WTC11 (cell line): ENCODE measurements at regions not wholly inside any gene's neighbourhood (a gene's known extent, or its start where the extent isn't known, plus 50 kb on each side); places are given as distances from the start of the nearest gene placed in this dataset.

Source experiments
- ATAC-seq: fragments of 200-7000 bp; cut with Tn5 transposase; 2 replicates; pipeline ENCODE4 v1.10.0; 2021; ENCODE audit warnings: mild to moderate bottlenecking, moderate library complexity
- CTCF ChIA-PET: fragments of 300-600 bp; sonication (Branson Sonifier 250); formaldehyde crosslinking; loops from one replicate; lab custom pipeline; 2021; ENCODE audit warnings: antibody characterized with exemption; lab: Charles Lee
- POLR2A ChIA-PET: fragments of 350-600 bp; sonication (Branson Sonifier 250); formaldehyde crosslinking; loops from one replicate; lab custom pipeline; 2021; ENCODE audit warnings: antibody characterized with exemption; lab: Charles Lee
- DNase-seq: peaks from one replicate; pipeline ENCODE4 v3.0.0; 2021; ENCODE audit warnings: low spot score
- H3K27ac Mint-ChIP-seq: 2 replicates; pipeline ENCODE4 v1.8.0; 2021; ENCODE audit warnings: mixed read lengths
- H3K27me3 Mint-ChIP-seq: 2 replicates; pipeline ENCODE4 v1.8.0; 2021; ENCODE audit warnings: low read depth, mild to moderate bottlenecking, moderate library complexity, mixed read lengths
- H3K36me3 Mint-ChIP-seq: 2 replicates; pipeline ENCODE4 v1.8.0; 2021; ENCODE audit warnings: mixed read lengths
- H3K4me1 Mint-ChIP-seq: 2 replicates; pipeline ENCODE4 v1.8.0; 2022; ENCODE audit warnings: mixed read lengths
- H3K4me3 Mint-ChIP-seq: 2 replicates; pipeline ENCODE4 v1.8.0; 2021; ENCODE audit warnings: mild to moderate bottlenecking, moderate library complexity, mixed read lengths
- H3K9me3 Mint-ChIP-seq: 2 replicates; pipeline ENCODE4 v1.8.0; 2021; ENCODE audit warnings: mixed read lengths
- AR ChIP-seq: fragments of 250-450 bp; sonication (Bioruptor Pico); IDR thresholded peaks from 2 replicates; pipeline ENCODE4 v1.9.0; 2021; ENCODE audit warnings: mild to moderate bottlenecking
- ATF1 ChIP-seq: sonication (generic); formaldehyde crosslinking; IDR thresholded peaks from 2 replicates; pipeline ENCODE4 v1.8.1; 2023; ENCODE audit warnings: mild to moderate bottlenecking, moderate library complexity, missing genetic modification reagents
- CREM ChIP-seq: sonication (generic); formaldehyde crosslinking; IDR thresholded peaks from 2 replicates; pipeline ENCODE4 v1.8.1; 2022; ENCODE audit warnings: mild to moderate bottlenecking, missing genetic modification reagents, moderate library complexity
- ERG ChIP-seq: fragments of 250-450 bp; sonication (Bioruptor Pico); IDR thresholded peaks from 2 replicates; pipeline ENCODE4 v1.8.0; 2021; ENCODE audit warnings: mild to moderate bottlenecking
- GRHL2 ChIP-seq: fragments of 250-450 bp; sonication (Bioruptor Pico); IDR thresholded peaks from 2 replicates; pipeline ENCODE4 v1.8.0; 2022; ENCODE audit warnings: mild to moderate bottlenecking, moderate library complexity; ENCODE audit not compliant: insufficient replicate concordance, severe bottlenecking
- HMGA2 ChIP-seq: fragments of 250-450 bp; sonication (Bioruptor Pico); IDR thresholded peaks from 2 replicates; pipeline ENCODE4 v1.4.0; 2021; ENCODE audit warnings: mild to moderate bottlenecking, moderate library complexity
- NR2C2 ChIP-seq: sonication (generic); formaldehyde crosslinking; IDR thresholded peaks from 2 replicates; pipeline ENCODE4 v1.8.0; 2022; ENCODE audit warnings: mild to moderate bottlenecking, missing genetic modification reagents
- PREB ChIP-seq: sonication (generic); formaldehyde crosslinking; IDR thresholded peaks from 2 replicates; pipeline ENCODE4 v1.8.1; 2022; ENCODE audit warnings: mild to moderate bottlenecking, missing genetic modification reagents, moderate library complexity, borderline replicate concordance
- PRRX2 ChIP-seq: fragments of 250-450 bp; sonication (Bioruptor Pico); IDR thresholded peaks from 2 replicates; pipeline ENCODE4 v1.8.0; 2021; ENCODE audit warnings: mild to moderate bottlenecking
- SP1 ChIP-seq: sonication (generic); formaldehyde crosslinking; conservative IDR thresholded peaks from 2 replicates; pipeline ENCODE4 v1.8.1; 2022; ENCODE audit warnings: missing genetic modification reagents
- ZBTB43 ChIP-seq: sonication (generic); formaldehyde crosslinking; IDR thresholded peaks from 2 replicates; pipeline ENCODE4 v1.8.1; 2023; ENCODE audit warnings: mild to moderate bottlenecking, missing genetic modification reagents
- ZNF317 ChIP-seq: sonication (generic); formaldehyde crosslinking; IDR thresholded peaks from 2 replicates; pipeline ENCODE4 v1.8.1; 2023; ENCODE audit warnings: low read depth, mild to moderate bottlenecking, moderate library complexity, missing genetic modification reagents, borderline replicate concordance
- ZNF396 ChIP-seq: fragments of 250-450 bp; sonication (Bioruptor Pico); IDR thresholded peaks from 2 replicates; pipeline ENCODE4 v1.8.0; 2021; ENCODE audit warnings: mild to moderate bottlenecking, moderate library complexity, borderline replicate concordance
- ZNF425 ChIP-seq: fragments of 250-450 bp; sonication (Bioruptor Pico); conservative IDR thresholded peaks from 2 replicates; pipeline ENCODE4 v1.9.0; 2021; ENCODE audit warnings: mild to moderate bottlenecking

- no peak for ATAC-seq
- Mint-ChIP-seq H3K9me3 (peaks cover 12% of the 10 kb centered on the region), H3K4me1 (no peaks in the 10 kb centered on the region), H3K36me3 (no peaks in the 10 kb centered on the region), H3K27me3 (no peaks in the 10 kb centered on the region), H3K27ac (no peak overlapping the region), H3K4me3 (no peak overlapping the region)
- no peak for DNase-seq
- CTCF ChIA-PET = interaction anchor here (2.4 kb wide), 1 partner anchor 39 kb away, joined by 8 read pairs; no protein-coding TSS in a partner anchor
- POLR2A ChIA-PET = interaction anchor here (0.7 kb wide), 1 partner anchor 834 kb away, joined by 3 read pairs; no protein-coding TSS in a partner anchor
- no peak for TF ChIP-seq PRRX2 (CRISPR knock-in tag)
- TF ChIP-seq GRHL2 (CRISPR knock-in tag) = no peak
- no peak for TF ChIP-seq AR (CRISPR knock-in tag)
- no peak for TF ChIP-seq NR2C2 (CRISPR knock-in tag)
- no peak for TF ChIP-seq PREB (CRISPR knock-in tag)
- TF ChIP-seq ZNF396 (CRISPR knock-in tag) = no peak
These were observed 111.8 kb upstream of the ASTN2 start for GRCh38 chr9:117526674-117527073.

- POLR2A ChIA-PET = no interaction called here
- DNase-seq (no peak), ATAC-seq (no peak)
- H3K9me3 Mint-ChIP-seq = peaks cover 18% of the 10 kb centered on the region
- no peak overlapping the region for H3K27ac Mint-ChIP-seq
- H3K27me3 Mint-ChIP-seq = no peaks in the 10 kb centered on the region
- no peak overlapping the region for H3K4me3 Mint-ChIP-seq
- CTCF ChIA-PET = no interaction called here
- peaks cover 2% of the 10 kb centered on the region for H3K36me3 Mint-ChIP-seq
- no peaks in the 10 kb centered on the region for H3K4me1 Mint-ChIP-seq
- no peak for TF ChIP-seq ZNF317 (CRISPR knock-in tag)
- TF ChIP-seq, all 79 proteins: peak for 0
These were observed 108.8 kb upstream of the ASTN2 start for GRCh38 chr9:117523531-117524153.

- ChIA-PET CTCF (interaction anchor here (1.5 kb wide), 1 partner anchor 14 kb away, joined by 4 read pairs; no protein-coding TSS in a partner anchor), POLR2A (interaction anchor here (0.6 kb wide), 1 partner anchor 35 kb away, joined by 3 read pairs; no protein-coding TSS in a partner anchor)
- Mint-ChIP-seq H3K4me1 (no peaks in the 10 kb centered on the region), H3K36me3 (peaks cover 7% of the 10 kb centered on the region), H3K4me3 (no peak overlapping the region), H3K27ac (no peak overlapping the region), H3K27me3 (no peaks in the 10 kb centered on the region; the same call in 1 of the 2 replicates), H3K9me3 (peaks cover 37% of the 10 kb centered on the region)
- TF ChIP-seq CREM (CRISPR knock-in tag) (no peak), ERG (CRISPR knock-in tag) (no peak), HMGA2 (no peak), ATF1 (no peak), SP1 (no peak), ZNF317 (CRISPR knock-in tag) (no peak), ZBTB43 (CRISPR knock-in tag) (no peak), ZNF425 (CRISPR knock-in tag) (no peak)
- ATAC-seq (no peak), DNase-seq (no peak)
These were observed 106.4 kb upstream of the ASTN2 start for GRCh38 chr9:117521293-117521692.
